GM23248 (cell line): ENCODE measurements at regions not wholly inside any gene's neighbourhood (a gene's known extent, or its start where the extent isn't known, plus 50 kb on each side); places are given as distances from the start of the nearest gene placed in this dataset.
"Not testable (repeated sequence)": the region's sequence is repeated elsewhere in the genome, so short reads cannot be mapped to it uniquely, and the experiment has no call there.

Experiments used
- DNase-seq: peaks from one replicate; pipeline ENCODE4 v3.0.0-alpha.2; 2015
- H2AFZ ChIP-seq: fragments of 200-600 bp; sonication (generic); 2 replicates; pipeline ENCODE4 v1.6.1; 2016; ENCODE audit warnings: antibody characterized with exemption
- H3F3A ChIP-seq: fragments of 200-600 bp; sonication (generic); 2 replicates; pipeline ENCODE4 v1.6.1; 2016; ENCODE audit warnings: mild to moderate bottlenecking, antibody characterized with exemption, mixed run types; ENCODE audit not compliant: insufficient read depth
- H3K27ac ChIP-seq: fragments of 200-600 bp; sonication (generic); 2 replicates; pipeline ENCODE4 v1.5.1; 2016; ENCODE audit warnings: mild to moderate bottlenecking
- H3K27me3 ChIP-seq: fragments of 200-600 bp; sonication (generic); replicated peaks from 2 replicates; pipeline ENCODE4 v1.6.1; 2016; ENCODE audit warnings: mild to moderate bottlenecking; ENCODE audit not compliant: insufficient read depth
- H3K36me3 ChIP-seq: fragments of 200-600 bp; sonication (generic); 2 replicates; pipeline ENCODE4 v1.6.1; 2016; ENCODE audit warnings: low read depth, mild to moderate bottlenecking
- H3K4me1 ChIP-seq: fragments of 200-600 bp; sonication (generic); 2 replicates; pipeline ENCODE4 v1.6.1; 2016; ENCODE audit warnings: mild to moderate bottlenecking; ENCODE audit not compliant: insufficient read depth
- H3K4me2 ChIP-seq: fragments of 200-600 bp; sonication (generic); one replicate; pipeline ENCODE4 v1.6.1; 2016; ENCODE audit warnings: mild to moderate bottlenecking; ENCODE audit not compliant: unreplicated experiment
- H3K4me3 ChIP-seq: fragments of 200-600 bp; sonication (generic); 2 replicates; pipeline ENCODE4 v1.5.1; 2016; ENCODE audit warnings: mild to moderate bottlenecking
- H3K79me2 ChIP-seq: fragments of 200-600 bp; sonication (generic); 2 replicates; pipeline ENCODE4 v1.6.1; 2016; ENCODE audit warnings: mild to moderate bottlenecking; ENCODE audit not compliant: insufficient read depth
- H3K9ac ChIP-seq: fragments of 200-600 bp; sonication (generic); 2 replicates; pipeline ENCODE4 v1.6.1; 2016; ENCODE audit warnings: mild to moderate bottlenecking
- H3K9me2 ChIP-seq: fragments of 200-600 bp; sonication (generic); 2 replicates; pipeline ENCODE4 v1.6.1; 2016; ENCODE audit warnings: mixed run types, mild to moderate bottlenecking, moderate library complexity; ENCODE audit not compliant: insufficient read depth
- H3K9me3 ChIP-seq: fragments of 200-600 bp; sonication (generic); one replicate; pipeline ENCODE4 v1.6.1; 2017; ENCODE audit warnings: low read depth
- H4K20me1 ChIP-seq: fragments of 200-600 bp; sonication (generic); 2 replicates; pipeline ENCODE4 v1.6.0; 2016; ENCODE audit not compliant: insufficient read depth
- EZH2 ChIP-seq: fragments of 200-600 bp; sonication (generic); IDR thresholded peaks from 2 replicates; pipeline ENCODE4 v1.6.1; 2018; ENCODE audit warnings: antibody characterized with exemption, mild to moderate bottlenecking; ENCODE audit not compliant: insufficient read depth, poor library complexity, severe bottlenecking
- EZH2phosphoT487 ChIP-seq: fragments of 200-600 bp; sonication (generic); IDR thresholded peaks from 2 replicates; pipeline ENCODE4 v1.6.1; 2018; ENCODE audit warnings: antibody characterized with exemption, moderate library complexity, mild to moderate bottlenecking, low read depth; ENCODE audit not compliant: insufficient read depth
- WGBS, 2 experiments: methylation state at CpG; one replicate each; pipeline ENCODE4 v1.1.6; 2015 to 2017; ENCODE audit warnings: low lambda C conversion rate in 2 of 2, low coverage in 1 of 2; ENCODE audit errors: missing lambda C conversion rate in 2 of 2; 5-methylcytosine and 5-hydroxymethylcytosine counted together
- in situ Hi-C: fragments of 300-500 bp; cut with MboI; formaldehyde crosslinking; loops from 2 replicates; pipeline ENCODE4 v1.15.0; 2020

DNA sequence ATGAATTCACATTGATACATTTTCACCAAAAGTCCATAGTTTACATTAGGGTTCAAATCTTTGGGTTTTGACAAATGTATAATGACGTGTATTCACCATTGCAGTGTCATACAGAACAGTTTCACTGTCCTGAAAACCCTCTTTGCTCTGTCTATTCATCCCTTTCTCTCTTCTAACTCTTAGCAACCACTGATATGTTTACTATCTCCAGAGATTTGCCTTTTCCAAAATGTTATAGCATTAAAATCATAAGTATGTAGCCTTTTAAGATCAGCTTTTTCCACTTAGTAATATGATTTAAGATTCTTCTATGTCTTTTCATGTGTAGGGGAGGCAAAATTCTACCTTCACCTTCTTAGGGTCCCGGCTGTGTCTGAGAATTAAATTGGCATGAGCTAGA lies 203.8 kb downstream of the TPRG1 start:
- Histone ChIP-seq H3K4me3 (no peak overlapping the region), H3K36me3 (no peaks in the 10 kb centered on the region), H3K4me2 (no peak overlapping the region), H3K9me2 (no peaks in the 10 kb centered on the region), H3K9me3 (no peaks in the 10 kb centered on the region), H3K27me3 (no peaks in the 10 kb centered on the region), H3K9ac (no peak overlapping the region), H3F3A (no peaks in the 10 kb centered on the region), H3K27ac (no peak overlapping the region), H2AFZ (no peak overlapping the region), H3K4me1 (no peaks in the 10 kb centered on the region), H4K20me1 (no peaks in the 10 kb centered on the region), H3K79me2 (no peaks in the 10 kb centered on the region)
- in situ Hi-C loops: no loop called here
- TF ChIP-seq EZH2: no peak
- TF ChIP-seq EZH2phosphoT487: no peak
- 52 to 55% methylated on average over 2 of the region's 2 CpGs for WGBS, 2 experiments
- DNase-seq: no peak

DNA sequence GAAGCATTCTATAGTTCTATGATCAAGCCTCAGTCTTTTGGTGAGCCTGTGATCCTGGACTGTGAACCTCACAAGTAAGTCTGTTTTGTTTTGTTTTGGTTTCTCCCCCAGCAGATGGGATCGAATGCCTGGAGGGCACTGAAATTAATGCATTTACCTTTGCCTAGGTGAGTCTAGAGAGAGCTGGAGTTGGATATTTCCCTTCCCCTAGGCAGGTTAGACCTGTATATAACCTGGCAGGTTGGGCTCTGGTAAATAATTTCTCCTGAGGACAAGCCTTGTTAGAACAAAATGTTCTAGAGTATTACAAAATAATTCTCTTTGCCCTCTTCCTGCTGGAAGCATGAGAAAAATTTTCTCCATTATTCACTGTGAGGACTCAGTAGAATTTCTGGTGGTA lies 211.9 kb downstream of the TPRG1 start:
- 32 to 50% methylated on average over 1 of the region's 1 CpG for WGBS, 2 experiments
- TF ChIP-seq EZH2 (no peak), EZH2phosphoT487 (no peak)
- no peak overlapping the region for H3K4me3 ChIP-seq

DNA sequence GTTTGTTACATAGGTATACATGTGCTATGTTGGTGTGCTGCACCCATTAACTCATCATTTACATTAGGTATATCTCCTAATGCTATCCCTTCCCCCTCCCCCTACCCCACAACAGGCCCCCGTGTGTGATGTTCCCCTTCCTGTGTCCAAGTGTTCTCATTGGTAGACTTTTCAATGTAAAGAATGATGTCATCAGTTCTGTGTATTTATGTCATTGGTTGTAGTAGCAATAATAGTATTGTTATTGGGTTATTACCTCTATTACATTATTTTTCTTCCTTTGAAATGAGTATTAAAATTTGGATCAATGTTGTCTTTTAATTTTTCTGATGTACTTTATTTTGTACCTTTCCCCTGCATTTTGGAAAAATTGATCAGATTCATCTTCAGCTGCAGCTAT lies 214.1 kb downstream of the TPRG1 start:
- H3K79me2 ChIP-seq, H2AFZ ChIP-seq, in situ Hi-C loops, H3K4me3 ChIP-seq, H3K4me2 ChIP-seq, H3K27me3 ChIP-seq, H3K4me1 ChIP-seq, H3K9me3 ChIP-seq, H3K36me3 ChIP-seq, H3K9me2 ChIP-seq, H4K20me1 ChIP-seq, H3K9ac ChIP-seq, H3K27ac ChIP-seq, DNase-seq, H3F3A ChIP-seq: not testable (repeated sequence)
- WGBS, 2 experiments: 17 to 39% methylated on average over 1 of the region's 1 CpG

More for the DNA sequence above, 211.9 kb downstream of the TPRG1 start:
- H3K9me3 ChIP-seq: no peaks in the 10 kb centered on the region
- no peak overlapping the region for H3K4me2 ChIP-seq
- no peaks in the 10 kb centered on the region for H3K79me2 ChIP-seq
- no peaks in the 10 kb centered on the region; the same call in 1 of the 2 replicates for H3K9me2 ChIP-seq
- no peaks in the 10 kb centered on the region for H4K20me1 ChIP-seq
- no peak overlapping the region for H3K9ac ChIP-seq
- H3K27ac ChIP-seq: no peak overlapping the region
- DNase-seq: no peak
- no peak overlapping the region for H2AFZ ChIP-seq
- no peaks in the 10 kb centered on the region for H3K27me3 ChIP-seq
- no peaks in the 10 kb centered on the region for H3F3A ChIP-seq
- H3K4me1 ChIP-seq: no peaks in the 10 kb centered on the region
- in situ Hi-C loops: no loop called here
- no peaks in the 10 kb centered on the region for H3K36me3 ChIP-seq

DNA sequence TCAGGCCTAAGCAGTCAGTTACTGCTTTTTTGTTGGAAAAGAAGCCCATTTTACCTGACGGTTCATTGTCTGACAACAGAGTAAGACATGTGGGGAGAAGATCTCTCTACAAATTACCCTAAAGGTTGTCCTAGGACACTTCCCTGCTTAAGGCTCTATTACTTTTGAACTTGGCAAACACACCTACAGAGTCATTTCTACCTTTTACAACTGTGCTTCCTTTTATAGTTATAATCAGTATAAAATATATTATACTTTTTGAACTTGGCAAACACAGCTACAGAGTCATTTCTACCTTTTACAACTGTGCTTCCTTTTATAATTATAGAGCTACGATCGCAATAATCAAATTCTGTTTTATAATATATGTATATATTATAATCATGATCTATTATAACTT lies 215.0 kb downstream of the TPRG1 start:
- in situ Hi-C loops: no loop called here
- no peaks in the 10 kb centered on the region for H3K79me2 ChIP-seq
- WGBS, 2 experiments: 85 to 88% methylated on average over 3 of the region's 3 CpGs
- H3K9me2 ChIP-seq: no peaks in the 10 kb centered on the region; the same call in 1 of the 2 replicates
- H3K9ac ChIP-seq: no peak overlapping the region
- no peaks in the 10 kb centered on the region for H3F3A ChIP-seq
- no peaks in the 10 kb centered on the region for H3K9me3 ChIP-seq
- no peak overlapping the region for H2AFZ ChIP-seq
- no peak overlapping the region for H3K4me2 ChIP-seq
- DNase-seq: no peak
- no peak overlapping the region for H3K4me3 ChIP-seq
- H3K27ac ChIP-seq: no peak overlapping the region
- no peaks in the 10 kb centered on the region for H3K36me3 ChIP-seq
- H4K20me1 ChIP-seq: no peaks in the 10 kb centered on the region
- no peaks in the 10 kb centered on the region for H3K27me3 ChIP-seq
- TF ChIP-seq EZH2phosphoT487 (no peak), EZH2 (no peak)
- no peaks in the 10 kb centered on the region for H3K4me1 ChIP-seq

DNA sequence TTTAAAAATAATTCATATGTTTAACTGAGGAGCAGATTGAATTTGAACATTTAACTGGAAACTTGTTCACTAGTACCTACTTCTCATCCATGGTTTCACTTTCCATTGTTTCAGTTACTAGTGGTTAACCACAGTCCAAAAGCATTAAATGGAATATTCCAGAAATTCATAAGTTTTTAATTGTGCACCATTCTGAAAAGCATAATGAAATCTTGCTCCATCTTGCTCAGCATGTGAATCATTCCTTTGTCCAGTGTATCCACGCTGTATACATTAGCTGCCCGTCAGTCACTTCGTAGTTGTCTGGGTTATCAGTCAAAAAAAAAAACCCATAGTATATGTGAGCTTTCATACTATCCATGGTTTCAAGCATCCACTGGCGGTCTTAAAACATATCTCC lies 217.6 kb downstream of the TPRG1 start:
- Histone ChIP-seq H3K9me3 (no peaks in the 10 kb centered on the region), H3F3A (no peaks in the 10 kb centered on the region), H3K79me2 (no peaks in the 10 kb centered on the region), H3K27me3 (no peaks in the 10 kb centered on the region), H3K4me2 (no peak overlapping the region), H4K20me1 (no peaks in the 10 kb centered on the region), H2AFZ (no peak overlapping the region), H3K9me2 (no peaks in the 10 kb centered on the region; the same call in 1 of the 2 replicates), H3K9ac (no peak overlapping the region), H3K4me1 (no peaks in the 10 kb centered on the region), H3K36me3 (no peaks in the 10 kb centered on the region), H3K27ac (no peak overlapping the region), H3K4me3 (no peak overlapping the region)
- TF ChIP-seq EZH2 (no peak), EZH2phosphoT487 (no peak)
- 78 to 79% methylated on average over 4 of the region's 4 CpGs for WGBS, 2 experiments
- in situ Hi-C loops: no loop called here
- no peak for DNase-seq
